ENCODE measurements at regions not wholly inside any gene's neighbourhood (a gene's known extent, or its start where the extent isn't known, plus 50 kb on each side); places are given as distances from the start of the nearest gene placed in this dataset.

- Histone ChIP-seq H3K9me3 (no peaks in the 10 kb centered on the region), H3K4me1 (peaks cover 0 to 4% (median 0%) of the 10 kb centered on the region in 4 donors), H3K36me3 (no peaks in the 10 kb centered on the region), H3K27ac (no peak overlapping the region), H3K27me3 (no peaks in the 10 kb centered on the region), H3K4me3 (no peak overlapping the region)
- TF ChIP-seq CTCF (IDR thresholded peaks at IDR 0.05) (no peak), POLR2A (IDR thresholded peaks at IDR 0.05) (no peak)
- DNase-seq, result no peak
Measured at GRCh38 chr9:21682381-21682780, 120.1 kb upstream of the MTAP start.

GRCh38 chr9:21682981-21683380, 119.5 kb upstream of the MTAP start:
- no peak for DNase-seq
- no peaks in the 10 kb centered on the region for H3K36me3 ChIP-seq
- H3K9me3 ChIP-seq, result no peaks in the 10 kb centered on the region
- no peak overlapping the region for H3K27ac ChIP-seq
- no peak overlapping the region for H3K4me3 ChIP-seq
- no peaks in the 10 kb centered on the region for H3K27me3 ChIP-seq
- peaks cover 0 to 4% (median 0%) of the 10 kb centered on the region in 4 donors for H3K4me1 ChIP-seq
- TF ChIP-seq POLR2A (IDR thresholded peaks at IDR 0.05), result no peak
- TF ChIP-seq CTCF (IDR thresholded peaks at IDR 0.05), result no peak

- Histone ChIP-seq H3K27me3 (no peaks in the 10 kb centered on the region), H3K9me3 (no peaks in the 10 kb centered on the region), H3K36me3 (no peaks in the 10 kb centered on the region), H3K4me1 (peaks cover 0 to 4% (median 0%) of the 10 kb centered on the region in 4 donors), H3K27ac (no peak overlapping the region), H3K4me3 (no peak overlapping the region)
- no peak for DNase-seq
- TF ChIP-seq POLR2A (IDR thresholded peaks at IDR 0.05), result no peak
Measured at GRCh38 chr9:21683484-21684175, 118.8 kb upstream of the MTAP start.

- TF ChIP-seq POLR2A (IDR thresholded peaks at IDR 0.05) (no peak), CTCF (IDR thresholded peaks at IDR 0.05) (no peak)
- Histone ChIP-seq H3K36me3 (no peaks in the 10 kb centered on the region), H3K4me1 (peaks cover 0 to 4% (median 0%) of the 10 kb centered on the region in 4 donors), H3K9me3 (no peaks in the 10 kb centered on the region), H3K27ac (no peak overlapping the region), H3K27me3 (no peaks in the 10 kb centered on the region), H3K4me3 (no peak overlapping the region)
- DNase-seq, result no peak
Measured at GRCh38 chr9:21684231-21684630, 118.2 kb upstream of the MTAP start.

- DNase-seq, result no peak
- Histone ChIP-seq H3K27ac (no peak overlapping the region), H3K36me3 (no peaks in the 10 kb centered on the region)
Measured at GRCh38 chr9:21684831-21685362, 117.5 kb upstream of the MTAP start.

More at GRCh38 chr9:21684831-21685362, 117.5 kb upstream of the MTAP start:
- Histone ChIP-seq H3K4me1 (peaks cover 0 to 4% (median 0%) of the 10 kb centered on the region in 4 donors), H3K9me3 (no peaks in the 10 kb centered on the region), H3K4me3 (no peak overlapping the region), H3K27me3 (no peaks in the 10 kb centered on the region)
- TF ChIP-seq POLR2A (IDR thresholded peaks at IDR 0.05) (no peak), CTCF (IDR thresholded peaks at IDR 0.05) (no peak)
